ENCODE measurements at regions not wholly inside any gene's neighbourhood (a gene's known extent, or its start where the extent isn't known, plus 50 kb on each side); places are given as distances from the start of the nearest gene placed in this dataset.

GRCh38 chr20:24109537-24109936, 121.0 kb upstream of the GGTLC1 start:
- TF ChIP-seq TAF1 (IDR thresholded peaks at IDR 0.05; ENCODE audit: borderline replicate concordance, low read depth, low read length) (no peak), POLR2AphosphoS5 (IDR thresholded peaks at IDR 0.05; ENCODE audit: low read depth, low read length) (no peak)
- no peak for FAIRE-seq

GRCh38 chr20:24109008-24109407, 120.4 kb upstream of the GGTLC1 start:
- DNase-seq (ENCODE audit: insufficient read length) (no peak), FAIRE-seq (no peak)
- no peak for TF ChIP-seq POLR2A (IDR thresholded peaks at IDR 0.05; ENCODE audit: low read depth, low read length)
- no peak for TF ChIP-seq POLR2AphosphoS5 (IDR thresholded peaks at IDR 0.05; ENCODE audit: low read depth, low read length)
- TF ChIP-seq TAF1 (IDR thresholded peaks at IDR 0.05; ENCODE audit: borderline replicate concordance, low read depth, low read length) = no peak

More at GRCh38 chr20:24109537-24109936, 121.0 kb upstream of the GGTLC1 start:
- DNase-seq (ENCODE audit: insufficient read length) = no peak

- DNase-seq (ENCODE audit: insufficient read length) = no peak
- TF ChIP-seq POLR2A (IDR thresholded peaks at IDR 0.05; ENCODE audit: low read depth, low read length) = no peak
- no peak for TF ChIP-seq POLR2AphosphoS5 (IDR thresholded peaks at IDR 0.05; ENCODE audit: low read depth, low read length)
- no peak for TF ChIP-seq TAF1 (IDR thresholded peaks at IDR 0.05; ENCODE audit: borderline replicate concordance, low read depth, low read length)
- FAIRE-seq = no peak
These were observed 120.0 kb upstream of the GGTLC1 start for GRCh38 chr20:24108581-24108980.

- TF ChIP-seq POLR2AphosphoS5 (IDR thresholded peaks at IDR 0.05; ENCODE audit: low read depth, low read length) (no peak), TAF1 (IDR thresholded peaks at IDR 0.05; ENCODE audit: borderline replicate concordance, low read depth, low read length) (no peak), POLR2A (IDR thresholded peaks at IDR 0.05; ENCODE audit: low read depth, low read length) (no peak)
- FAIRE-seq (no peak), DNase-seq (ENCODE audit: insufficient read length) (no peak)
These were observed 118.3 kb upstream of the GGTLC1 start for GRCh38 chr20:24106801-24107445.

GRCh38 chr20:24106150-24106800, 117.7 kb upstream of the GGTLC1 start:
- FAIRE-seq (no peak), DNase-seq (ENCODE audit: insufficient read length) (no peak)
- TF ChIP-seq POLR2AphosphoS5 (IDR thresholded peaks at IDR 0.05; ENCODE audit: low read depth, low read length) (no peak), POLR2A (IDR thresholded peaks at IDR 0.05; ENCODE audit: low read depth, low read length) (no peak), TAF1 (IDR thresholded peaks at IDR 0.05; ENCODE audit: borderline replicate concordance, low read depth, low read length) (no peak)

- TF ChIP-seq TAF1 (IDR thresholded peaks at IDR 0.05; ENCODE audit: borderline replicate concordance, low read depth, low read length) (no peak), POLR2A (IDR thresholded peaks at IDR 0.05; ENCODE audit: low read depth, low read length) (no peak), POLR2AphosphoS5 (IDR thresholded peaks at IDR 0.05; ENCODE audit: low read depth, low read length) (no peak)
- no peak for FAIRE-seq
- DNase-seq (ENCODE audit: insufficient read length) = no peak
These were observed 114.3 kb upstream of the GGTLC1 start for GRCh38 chr20:24102749-24103333.

- TF ChIP-seq POLR2A (IDR thresholded peaks at IDR 0.05; ENCODE audit: low read depth, low read length) = no peak
- no peak for TF ChIP-seq TAF1 (IDR thresholded peaks at IDR 0.05; ENCODE audit: borderline replicate concordance, low read depth, low read length)
- TF ChIP-seq POLR2AphosphoS5 (IDR thresholded peaks at IDR 0.05; ENCODE audit: low read depth, low read length) = no peak
- DNase-seq (ENCODE audit: insufficient read length) (no peak), FAIRE-seq (no peak)
These were observed 113.7 kb upstream of the GGTLC1 start for GRCh38 chr20:24102290-24102689.

- TF ChIP-seq POLR2AphosphoS5 (IDR thresholded peaks at IDR 0.05; ENCODE audit: low read depth, low read length) (no peak), POLR2A (IDR thresholded peaks at IDR 0.05; ENCODE audit: low read depth, low read length) (no peak), TAF1 (IDR thresholded peaks at IDR 0.05; ENCODE audit: borderline replicate concordance, low read depth, low read length) (no peak)
- DNase-seq (ENCODE audit: insufficient read length) = no peak
- FAIRE-seq = no peak
These were observed 111.9 kb upstream of the GGTLC1 start for GRCh38 chr20:24100370-24101011.

GRCh38 chr20:24098886-24099285, 110.3 kb upstream of the GGTLC1 start:
- FAIRE-seq (no peak), DNase-seq (ENCODE audit: insufficient read length) (no peak)
- TF ChIP-seq TAF1 (IDR thresholded peaks at IDR 0.05; ENCODE audit: borderline replicate concordance, low read depth, low read length) (no peak), POLR2A (IDR thresholded peaks at IDR 0.05; ENCODE audit: low read depth, low read length) (no peak), POLR2AphosphoS5 (IDR thresholded peaks at IDR 0.05; ENCODE audit: low read depth, low read length) (no peak)

- no peak for TF ChIP-seq POLR2AphosphoS5 (IDR thresholded peaks at IDR 0.05; ENCODE audit: low read depth, low read length)
- no peak for TF ChIP-seq TAF1 (IDR thresholded peaks at IDR 0.05; ENCODE audit: borderline replicate concordance, low read depth, low read length)
- TF ChIP-seq POLR2A (IDR thresholded peaks at IDR 0.05; ENCODE audit: low read depth, low read length) = no peak
- no peak for DNase-seq (ENCODE audit: insufficient read length)
- no peak for FAIRE-seq
These were observed 109.1 kb upstream of the GGTLC1 start for GRCh38 chr20:24097506-24098245.

GRCh38 chr20:24096864-24097450, 108.4 kb upstream of the GGTLC1 start:
- DNase-seq (ENCODE audit: insufficient read length) = no peak
- TF ChIP-seq POLR2A (IDR thresholded peaks at IDR 0.05; ENCODE audit: low read depth, low read length) = no peak
- no peak for TF ChIP-seq TAF1 (IDR thresholded peaks at IDR 0.05; ENCODE audit: borderline replicate concordance, low read depth, low read length)
- no peak for TF ChIP-seq POLR2AphosphoS5 (IDR thresholded peaks at IDR 0.05; ENCODE audit: low read depth, low read length)
- FAIRE-seq = no peak
